ENCODE measurements at regions not wholly inside any gene's neighbourhood (a gene's known extent, or its start where the extent isn't known, plus 50 kb on each side); places are given as distances from the start of the nearest gene placed in this dataset.

- ChIA-PET RAD21 (ENCODE audit: unreplicated experiment) (no interaction called here), POLR2A (no interaction called here), SMC1A (ENCODE audit: uncharacterized antibody, unreplicated experiment) (no interaction called here), CTCF (no interaction called here)
- Histone ChIP-seq H3K79me2 (ENCODE audit: control insufficient read depth, insufficient read depth, low read length) (no peaks in the 10 kb centered on the region), H4K20me1 (ENCODE audit: control insufficient read depth, insufficient read depth) (no peaks in the 10 kb centered on the region), H3K9ac (ENCODE audit: control insufficient read depth, insufficient read depth, low read length) (no peak overlapping the region), H3K4me1 (ENCODE audit: control insufficient read depth, insufficient read depth, low read length) (no peaks in the 10 kb centered on the region), H3K27ac (ENCODE audit: control insufficient read depth, insufficient read depth) (no peak overlapping the region), H3K36me3 (ENCODE audit: control insufficient read depth in 2 of 2, insufficient read depth in 2 of 2, low read length in 1 of 2) (no peaks in the 10 kb centered on the region), H3K4me3 (no peak overlapping the region), H3K4me2 (ENCODE audit: control insufficient read depth, insufficient read depth) (no peak overlapping the region), H3K27me3 (replicated peaks in 1 of 2; ENCODE audit: control insufficient read depth in 2 of 2, insufficient read depth in 2 of 2, low read length in 1 of 2) (no peaks in the 10 kb centered on the region), H3K9me3 (replicated peaks; ENCODE audit: control insufficient read depth, insufficient read depth, low read length) (no peaks in the 10 kb centered on the region), H2AFZ (ENCODE audit: control insufficient read depth, low read depth, low read length) (no peak overlapping the region)
- intact Hi-C loops (cut with micrococcal nuclease; ENCODE audit: unreplicated experiment) (no loop called here), in situ Hi-C loops (cut with MboI) (no loop called here)
- ATAC-seq (no peak), FAIRE-seq (no peak), DNase-seq (ENCODE audit: low read depth, low spot score) (no peak)
- no peak for TF ChIP-seq HSF1 (IDR thresholded peaks at IDR 0.05; ENCODE audit: low read depth, low read length)
- no peak for TF ChIP-seq ZZZ3 (IDR thresholded peaks at IDR 0.05; ENCODE audit: control insufficient read depth, insufficient read length, low read depth)
- no peak for TF ChIP-seq ZBTB33 (IDR thresholded peaks at IDR 0.05)
- TF ChIP-seq BCL11A (IDR thresholded peaks at IDR 0.05; ENCODE audit: low read depth, low read length), result no peak
- no peak for TF ChIP-seq CEBPZ (IDR thresholded peaks at IDR 0.05; ENCODE audit: low read depth, low read length)
- TF ChIP-seq, protein P1, sequence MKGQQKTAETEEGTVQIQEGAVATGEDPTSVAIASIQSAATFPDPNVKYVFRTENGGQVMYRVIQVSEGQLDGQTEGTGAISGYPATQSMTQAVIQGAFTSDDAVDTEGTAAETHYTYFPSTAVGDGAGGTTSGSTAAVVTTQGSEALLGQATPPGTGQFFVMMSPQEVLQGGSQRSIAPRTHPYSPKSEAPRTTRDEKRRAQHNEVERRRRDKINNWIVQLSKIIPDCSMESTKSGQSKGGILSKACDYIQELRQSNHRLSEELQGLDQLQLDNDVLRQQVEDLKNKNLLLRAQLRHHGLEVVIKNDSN (IDR thresholded peaks at IDR 0.05; ENCODE audit: borderline replicate concordance, extremely low read length, insufficient read depth, low read depth, low read length), result no peak
- WGBS (ENCODE audit: insufficient coverage, insufficient replicate concordance, low lambda C conversion rate, missing lambda C conversion rate), result 83% methylated on average over 1 of the region's 1 CpG
- BruUV-seq (replicated peaks), result no TSS peak
Measured at GRCh38 chr16:59591480-59591879, 857.4 kb upstream of the GOT2 start.
